SW 1271 (cell line): ENCODE measurements at regions not wholly inside any gene's neighbourhood (a gene's known extent, or its start where the extent isn't known, plus 50 kb on each side); places are given as distances from the start of the nearest gene placed in this dataset.
"Not testable (repeated sequence)": the region's sequence is repeated elsewhere in the genome, so short reads cannot be mapped to it uniquely, and the experiment has no call there.

Source experiments
- DNase-seq, 2 experiments: peaks; one replicate each; lab custom pipeline; 2025; lab: John Stamatoyannopoulos, UW

- no peak for DNase-seq
These were observed 73.7 kb downstream of the GEMIN8 start for GRCh38 chrX:13955975-13956374.

- no peak for DNase-seq
These were observed 74.5 kb downstream of the GEMIN8 start for GRCh38 chrX:13955095-13955647.

GRCh38 chrX:13952581-13952980 lies 77.1 kb downstream of the GEMIN8 start:
- no peak for DNase-seq

- DNase-seq: not testable (repeated sequence)
These were observed 83.5 kb downstream of the GEMIN8 start for GRCh38 chrX:13946223-13946622.

GRCh38 chrX:13945787-13946186 lies 83.9 kb downstream of the GEMIN8 start:
- DNase-seq: not testable (repeated sequence)

GRCh38 chrX:13940671-13941070 lies 89.0 kb downstream of the GEMIN8 start:
- no peak for DNase-seq

- DNase-seq: no peak
These were observed 89.7 kb downstream of the GEMIN8 start for GRCh38 chrX:13939741-13940597.

GRCh38 chrX:13938829-13939530 lies 90.7 kb downstream of the GEMIN8 start:
- no peak for DNase-seq

- no peak for DNase-seq
These were observed 91.5 kb downstream of the GEMIN8 start for GRCh38 chrX:13938051-13938828.

GRCh38 chrX:13937370-13938050 lies 92.2 kb downstream of the GEMIN8 start:
- no peak for DNase-seq

GRCh38 chrX:13936521-13937225 lies 93.0 kb downstream of the GEMIN8 start:
- no peak for DNase-seq

- no peak for DNase-seq
These were observed 95.0 kb downstream of the GEMIN8 start for GRCh38 chrX:13934731-13935130.

- no peak for DNase-seq
These were observed 95.8 kb downstream of the GEMIN8 start for GRCh38 chrX:13933851-13934250.

GRCh38 chrX:13933352-13933751 lies 96.3 kb downstream of the GEMIN8 start:
- no peak for DNase-seq

- DNase-seq: no peak
These were observed 97.3 kb downstream of the GEMIN8 start for GRCh38 chrX:13932416-13932815.

GRCh38 chrX:13927175-13927574 lies 102.5 kb downstream of the GEMIN8 start:
- DNase-seq: no peak

- no peak for DNase-seq
These were observed 105.8 kb downstream of the GEMIN8 start for GRCh38 chrX:13923845-13924244.

GRCh38 chrX:13923289-13923688 lies 106.4 kb upstream of the GPM6B start:
- DNase-seq: no peak

GRCh38 chrX:13917507-13917906 lies 100.6 kb upstream of the GPM6B start:
- DNase-seq: no peak

- no peak for DNase-seq
These were observed 94.7 kb upstream of the GPM6B start for GRCh38 chrX:13911586-13911985.

GRCh38 chrX:13906093-13906492 lies 89.2 kb upstream of the GPM6B start:
- DNase-seq: no peak
